Esophagus squamous epithelium (tissue), 5 donors: ENCODE measurements at regions not wholly inside any gene's neighbourhood (a gene's known extent, or its start where the extent isn't known, plus 50 kb on each side); places are given as distances from the start of the nearest gene placed in this dataset.
A peak's percentile ranks its signal among the peaks of the same experiment; 100 is the strongest.

Experiments used
- DNase-seq: peaks from one replicate; lab custom pipeline; 2025; lab: John Stamatoyannopoulos, UW
- H3K27ac ChIP-seq, 4 donors: fragments of 200-600 bp; sonication (generic); one replicate each; pipeline ENCODE4 v1.5.1; 2016 to 2019; ENCODE audit warnings: mild to moderate bottlenecking in 1 of 4
- H3K27me3 ChIP-seq, 4 donors: fragments of 200-600 bp; sonication (generic); 1 replicate in 3 of 4; 2 replicates in 1 of 4; pipeline versions ENCODE4 v1.5.1 to v1.6.0; 2017 to 2021; ENCODE audit warnings: antibody characterized with exemption in 1 of 4
- H3K36me3 ChIP-seq, 3 donors: fragments of 200-600 bp; sonication (generic); one replicate each; pipeline ENCODE4 v1.5.1; 2016 to 2019
- H3K4me1 ChIP-seq, 3 donors: fragments of 200-600 bp; sonication (generic); one replicate each; pipeline ENCODE4 v1.5.1; 2017 to 2019
- H3K4me3 ChIP-seq, 4 donors: fragments of 200-600 bp; sonication (generic); 1 replicate in 3 of 4; 2 replicates in 1 of 4; pipeline ENCODE4 v1.5.1; 2016 to 2019; ENCODE audit warnings: mild to moderate bottlenecking in 2 of 4, moderate library complexity in 1 of 4
- H3K9me3 ChIP-seq, 3 donors: fragments of 200-600 bp; sonication (generic); one replicate each; pipeline ENCODE4 v1.5.1; 2016 to 2019
- CTCF ChIP-seq, 6 experiments: fragments of 450-650 bp in 4 of 6; fragments of 200-600 bp in 2 of 6; sonication (generic) in 2 of 6; IDR thresholded peaks; one replicate each; pipeline ENCODE4 v1.5.1; 2016 to 2019; ENCODE audit warnings: antibody characterized with exemption in 6 of 6, mild to moderate bottlenecking in 4 of 6, moderate library complexity in 4 of 6
- POLR2A ChIP-seq, 4 donors: fragments of 450-650 bp; IDR thresholded peaks; one replicate each; pipeline ENCODE4 v1.6.1; 2017; ENCODE audit warnings: antibody characterized with exemption in 4 of 4, mild to moderate bottlenecking in 4 of 4, moderate library complexity in 3 of 4
- WGBS, 2 donors: methylation state at CpG; one replicate each; pipeline ENCODE4 v1.1.5; 2018; 5-methylcytosine and 5-hydroxymethylcytosine counted together
- intact Hi-C: fragments of 100-400 bp; cut with DNase I; formaldehyde crosslinking; loops from one replicate; pipeline ENCODE4 v1.15.0; 2022
- donor health status: DM: yes; HTN: yes; CAD: no.

GRCh38 chr12:47586952-47587669, 118.7 kb downstream of the RPAP3 start:
- Histone ChIP-seq H3K4me1 (peaks cover 0 to 8% (median 4%) of the 10 kb centered on the region in 3 donors), H3K4me3 (no peak overlapping the region), H3K9me3 (no peaks in the 10 kb centered on the region), H3K27ac (no peak overlapping the region), H3K36me3 (no peaks in the 10 kb centered on the region), H3K27me3 (no peaks in the 10 kb centered on the region)
- TF ChIP-seq CTCF (IDR thresholded peaks at IDR 0.05), result no peak
- TF ChIP-seq POLR2A (IDR thresholded peaks at IDR 0.05), result no peak
- no peak for DNase-seq
- 56 to 71% methylated on average over 4 of the region's 4 CpGs for WGBS, 2 donors
- intact Hi-C loops, result no loop called here

- TF ChIP-seq CTCF (IDR thresholded peaks at IDR 0.05) (no peak), POLR2A (IDR thresholded peaks at IDR 0.05) (no peak)
- Histone ChIP-seq H3K27ac (no peak overlapping the region), H3K4me1 (no peaks in the 10 kb centered on the region), H3K9me3 (no peaks in the 10 kb centered on the region), H3K36me3 (no peaks in the 10 kb centered on the region), H3K4me3 (no peak overlapping the region), H3K27me3 (no peaks in the 10 kb centered on the region)
- 65 to 79% methylated on average over 2 of the region's 2 CpGs for WGBS, 2 donors
- intact Hi-C loops, result no loop called here
- DNase-seq, result no peak
These were observed 120.3 kb downstream of the RPAP3 start for GRCh38 chr12:47585507-47585906.

GRCh38 chr12:47578836-47579235, 127.0 kb downstream of the RPAP3 start:
- intact Hi-C loops, result no loop called here
- H3K27ac ChIP-seq, result no peak overlapping the region
- no peaks in the 10 kb centered on the region for H3K9me3 ChIP-seq
- 80 to 88% methylated on average over 4 of the region's 4 CpGs for WGBS, 2 donors
- peaks cover 0 to 14% (median 0%) of the 10 kb centered on the region in 4 donors for H3K27me3 ChIP-seq
- no peak for TF ChIP-seq CTCF (IDR thresholded peaks at IDR 0.05)
- TF ChIP-seq POLR2A (IDR thresholded peaks at IDR 0.05), result no peak
- no peak for DNase-seq
- H3K4me3 ChIP-seq, result no peak overlapping the region
- no peaks in the 10 kb centered on the region for H3K36me3 ChIP-seq
- H3K4me1 ChIP-seq, result peaks cover 0 to 7% (median 0%) of the 10 kb centered on the region in 3 donors

GRCh38 chr12:47577206-47577989, 128.4 kb downstream of the RPAP3 start:
- Histone ChIP-seq H3K4me1 (peaks cover 0 to 7% (median 0%) of the 10 kb centered on the region in 3 donors), H3K27me3 (peaks cover 0 to 14% (median 0%) of the 10 kb centered on the region in 4 donors), H3K36me3 (no peaks in the 10 kb centered on the region), H3K27ac (peak overlapping the region in 2 of 4 donors; percentile 2 to 11), H3K9me3 (no peaks in the 10 kb centered on the region), H3K4me3 (no peak overlapping the region)
- no peak for DNase-seq
- TF ChIP-seq CTCF (IDR thresholded peaks at IDR 0.05), result no peak
- TF ChIP-seq POLR2A (IDR thresholded peaks at IDR 0.05), result no peak
- intact Hi-C loops, result no loop called here
- WGBS, 2 donors, result 49 to 55% methylated on average over 7 of the region's 7 CpGs
